ENCODE measurements at regions not wholly inside any gene's neighbourhood (a gene's known extent, or its start where the extent isn't known, plus 50 kb on each side); places are given as distances from the start of the nearest gene placed in this dataset.
"Not testable (repeated sequence)": the region's sequence is repeated elsewhere in the genome, so short reads cannot be mapped to it uniquely, and the experiment has no call there.

GRCh38 chr9:29456940-29457339 is 1883.7 kb upstream of the C9orf72 start:
- intact Hi-C loops (cut with micrococcal nuclease) = no loop called here

- intact Hi-C loops (cut with micrococcal nuclease) = no loop called here
Measured at GRCh38 chr9:29475471-29475870, 1902.2 kb upstream of the C9orf72 start.

GRCh38 chr9:29511680-29512079 is 1938.4 kb upstream of the C9orf72 start:
- intact Hi-C loops (cut with micrococcal nuclease) = no loop called here

- intact Hi-C loops (cut with micrococcal nuclease) = no loop called here
Measured at GRCh38 chr9:29514336-29514735, 1941.1 kb upstream of the C9orf72 start.

DNA sequence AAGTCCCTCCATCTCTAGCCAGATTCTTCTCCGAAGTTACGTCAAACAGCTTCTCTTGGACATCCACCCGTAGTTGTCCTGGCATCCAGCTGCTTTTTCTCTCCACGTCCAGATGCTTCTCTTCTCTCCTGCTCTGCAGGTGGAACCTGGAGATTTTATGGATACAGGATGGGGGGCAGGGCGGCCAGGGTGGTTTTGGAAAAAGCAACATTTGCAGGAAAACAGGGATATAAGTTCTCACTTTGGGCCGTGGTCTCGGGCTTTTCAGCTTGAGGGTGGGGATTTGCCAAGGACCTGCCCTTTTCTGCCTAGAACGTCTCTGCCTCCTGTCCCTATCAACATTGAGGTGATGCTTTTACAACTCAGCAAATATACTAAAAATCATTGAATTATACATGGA is 1941.6 kb upstream of the C9orf72 start:
- intact Hi-C loops (cut with micrococcal nuclease) = no loop called here

DNA sequence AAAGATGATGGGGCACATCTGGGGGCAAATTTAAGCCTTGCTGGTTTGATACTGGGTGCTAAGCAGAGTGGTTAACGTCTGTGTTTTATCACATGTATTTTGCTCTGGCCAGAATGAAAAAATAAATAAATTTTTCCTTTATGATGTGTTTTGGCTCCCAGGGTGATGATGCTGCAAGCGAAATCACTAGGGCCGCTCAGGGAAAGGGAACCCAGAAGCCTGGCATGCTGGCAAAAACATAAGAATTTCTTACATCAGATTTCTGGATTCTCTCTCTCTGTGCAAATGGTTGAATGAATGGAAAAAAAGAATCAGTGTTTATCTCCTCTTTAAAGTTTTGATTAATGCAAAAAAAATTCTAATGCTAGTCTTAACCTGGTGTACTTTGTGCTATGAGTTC is 1975.2 kb upstream of the C9orf72 start:
- intact Hi-C loops (cut with micrococcal nuclease) = no loop called here

GRCh38 chr9:29555502-29555901 is 1982.2 kb upstream of the C9orf72 start:
- intact Hi-C loops (cut with micrococcal nuclease) = no loop called here

GRCh38 chr9:29556317-29556716 is 1983.0 kb upstream of the C9orf72 start:
- intact Hi-C loops (cut with micrococcal nuclease) = no loop called here

DNA sequence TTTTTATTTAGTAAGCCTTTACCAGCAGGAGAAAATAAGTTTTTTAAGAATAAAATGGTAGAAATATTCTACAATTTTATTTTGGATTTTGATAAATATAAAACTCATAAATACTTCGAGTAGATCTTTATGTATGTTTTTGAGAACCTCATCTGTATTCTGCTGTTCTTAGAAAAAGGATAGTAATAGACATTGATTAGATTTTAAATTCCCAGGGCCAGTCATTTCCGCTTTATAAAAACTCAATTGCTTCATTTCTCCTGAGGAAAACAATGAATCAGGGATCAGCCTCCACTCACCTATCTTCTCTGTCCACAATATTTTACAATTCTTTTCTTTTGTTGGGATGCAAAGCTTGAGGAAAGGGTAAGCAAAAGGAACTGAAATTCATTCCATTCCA is 1983.5 kb upstream of the C9orf72 start:
- intact Hi-C loops (cut with micrococcal nuclease) = no loop called here

DNA sequence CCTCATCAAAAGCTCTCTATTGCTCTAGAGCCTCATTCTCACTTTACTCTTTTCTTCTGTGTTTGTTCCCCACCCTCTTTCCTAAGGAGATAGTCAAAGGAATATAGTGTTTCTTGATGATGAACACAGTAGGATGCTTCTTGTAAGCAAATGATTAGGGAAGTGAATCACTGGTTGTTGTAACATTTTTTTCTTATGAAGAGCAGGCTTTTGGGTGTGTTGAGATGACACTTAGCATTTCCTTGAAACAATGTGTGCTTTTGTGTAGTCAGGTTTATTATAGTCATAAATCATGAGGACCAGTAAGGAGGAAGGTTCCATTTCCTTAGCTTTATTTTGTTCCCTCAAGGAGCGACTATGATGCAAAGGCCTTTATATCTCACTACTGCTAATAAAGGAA is 1991.3 kb upstream of the C9orf72 start:
- intact Hi-C loops (cut with micrococcal nuclease) = no loop called here

- intact Hi-C loops (cut with micrococcal nuclease) = no loop called here
Measured at GRCh38 chr9:29575219-29575618, 2001.9 kb upstream of the C9orf72 start.

DNA sequence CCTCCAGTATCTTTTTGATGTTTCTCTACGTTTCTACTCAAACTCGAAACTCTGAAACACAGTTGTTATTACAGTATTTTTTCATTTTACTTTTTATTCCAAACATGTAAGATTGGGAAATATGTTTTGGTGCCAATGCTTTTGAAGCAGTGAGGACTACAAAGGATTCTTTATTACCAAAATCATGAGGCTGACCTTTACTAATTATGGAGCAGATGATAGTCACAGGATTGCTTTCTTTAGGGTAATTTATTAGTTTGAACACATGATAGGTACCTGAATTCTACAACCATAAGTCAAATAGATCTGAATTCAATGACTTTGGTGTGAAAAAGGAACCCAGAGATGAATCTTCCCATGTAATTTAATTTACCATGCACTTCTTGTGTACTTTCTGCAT is 2015.1 kb upstream of the C9orf72 start:
- intact Hi-C loops (cut with micrococcal nuclease) = no loop called here

- intact Hi-C loops (cut with micrococcal nuclease) = no loop called here
Measured at GRCh38 chr9:29609282-29609681, 2036.0 kb upstream of the C9orf72 start.

- intact Hi-C loops (cut with micrococcal nuclease) = no loop called here
Measured at GRCh38 chr9:29613773-29614172, 2040.5 kb upstream of the C9orf72 start.

DNA sequence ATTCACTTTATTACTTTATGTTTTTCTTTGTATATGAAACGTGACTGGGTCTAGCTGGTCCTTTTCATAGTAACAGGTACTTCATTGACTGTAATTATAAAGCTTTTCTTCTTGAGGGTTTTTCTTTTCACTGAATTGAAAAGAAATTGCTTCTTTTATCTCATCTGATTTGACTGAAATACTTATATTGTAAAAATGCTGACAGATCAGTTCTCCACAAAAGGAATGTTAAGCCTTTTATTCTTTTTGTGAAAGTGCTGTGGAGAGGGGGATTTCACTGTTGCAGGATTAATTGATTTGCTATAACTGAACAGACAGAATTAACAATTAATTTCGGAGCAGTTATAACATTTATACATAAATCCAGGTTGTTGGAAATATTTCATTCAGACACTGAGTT is 2043.6 kb upstream of the C9orf72 start:
- intact Hi-C loops (cut with micrococcal nuclease) = no loop called here

- intact Hi-C loops (cut with micrococcal nuclease) = no loop called here
Measured at GRCh38 chr9:29625292-29625731, 2052.0 kb upstream of the C9orf72 start.

DNA sequence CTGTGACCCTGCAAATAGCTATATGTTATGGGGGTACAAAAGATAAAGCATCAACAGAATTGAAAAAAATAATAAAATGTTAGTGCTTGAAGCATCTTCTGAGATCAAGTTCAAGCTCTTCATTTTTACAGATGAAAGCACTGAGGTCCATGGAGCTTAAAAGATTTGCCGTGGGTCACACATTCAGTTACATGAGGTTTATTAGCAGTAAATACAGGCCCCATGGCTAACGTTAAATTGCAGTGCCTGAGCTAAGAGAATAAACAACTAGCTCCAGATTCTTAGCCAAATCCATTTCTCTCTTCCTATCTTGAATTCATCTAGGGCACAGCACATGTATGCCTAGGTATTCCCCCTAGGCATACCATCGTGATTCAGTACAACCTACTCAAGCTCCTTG is 2052.7 kb upstream of the C9orf72 start:
- intact Hi-C loops (cut with micrococcal nuclease) = no loop called here

- intact Hi-C loops (cut with micrococcal nuclease) = not testable (repeated sequence)
Measured at GRCh38 chr9:29628856-29629255, 2055.6 kb upstream of the C9orf72 start.

GRCh38 chr9:29637471-29638237 is 2064.4 kb upstream of the C9orf72 start:
- intact Hi-C loops (cut with micrococcal nuclease) = no loop called here

DNA sequence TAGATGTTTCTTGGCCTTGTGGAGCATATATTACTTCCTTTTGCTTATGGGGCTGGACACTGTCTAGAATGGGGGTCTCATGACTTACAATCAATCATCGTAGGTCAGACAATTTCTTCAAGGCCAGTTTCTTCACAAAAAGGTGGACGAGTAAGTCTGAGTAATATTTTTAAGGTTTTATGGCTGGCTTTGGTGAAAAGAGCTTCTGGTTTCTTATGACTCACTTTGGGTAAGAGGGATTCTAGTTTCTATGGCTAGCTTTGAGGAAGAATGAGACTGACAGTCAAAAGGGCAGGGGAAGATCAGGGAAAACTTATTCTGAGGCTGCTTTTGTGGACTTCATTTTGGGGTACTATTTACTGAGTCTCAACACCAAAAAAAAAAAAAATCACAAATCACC is 2067.2 kb upstream of the C9orf72 start:
- intact Hi-C loops (cut with micrococcal nuclease) = no loop called here

DNA sequence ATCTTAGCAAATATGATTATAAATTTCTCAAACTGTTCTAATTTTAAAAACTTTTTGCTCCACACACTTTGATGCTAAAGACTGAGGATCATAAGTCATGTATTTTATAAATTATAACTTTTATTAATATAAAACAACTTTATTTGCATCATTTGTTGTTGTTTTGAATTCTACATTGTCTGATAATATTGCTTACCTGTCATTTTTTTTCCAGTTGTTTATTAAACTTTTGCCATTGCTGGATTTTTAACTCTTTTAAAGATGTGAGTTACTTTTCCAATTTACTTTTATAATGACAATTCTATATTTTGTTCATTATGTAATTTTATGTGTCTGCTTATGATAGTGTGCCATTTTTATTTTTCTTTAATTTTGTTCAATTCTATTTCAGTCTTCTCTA is 2071.2 kb upstream of the C9orf72 start:
- intact Hi-C loops (cut with micrococcal nuclease) = no loop called here

DNA sequence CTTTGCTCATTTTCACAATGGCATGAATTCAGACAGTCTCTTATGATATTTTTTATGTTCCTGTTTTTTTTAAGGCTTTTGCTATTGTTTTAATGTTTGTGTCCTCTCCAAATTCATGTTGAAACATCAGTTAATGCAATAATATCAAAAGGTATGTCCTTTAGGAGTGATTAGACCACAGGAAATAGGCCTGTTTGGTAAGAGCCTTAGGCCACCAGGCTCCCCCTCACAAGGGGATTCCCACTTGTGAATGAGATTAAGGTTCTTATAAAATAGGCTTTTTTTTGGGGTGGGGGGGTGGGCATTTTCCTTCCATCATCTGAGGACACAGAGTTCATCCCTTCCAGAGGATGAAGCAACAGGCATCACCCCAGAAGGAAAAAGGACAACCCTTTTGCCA is 2074.2 kb upstream of the C9orf72 start:
- intact Hi-C loops (cut with micrococcal nuclease) = no loop called here

DNA sequence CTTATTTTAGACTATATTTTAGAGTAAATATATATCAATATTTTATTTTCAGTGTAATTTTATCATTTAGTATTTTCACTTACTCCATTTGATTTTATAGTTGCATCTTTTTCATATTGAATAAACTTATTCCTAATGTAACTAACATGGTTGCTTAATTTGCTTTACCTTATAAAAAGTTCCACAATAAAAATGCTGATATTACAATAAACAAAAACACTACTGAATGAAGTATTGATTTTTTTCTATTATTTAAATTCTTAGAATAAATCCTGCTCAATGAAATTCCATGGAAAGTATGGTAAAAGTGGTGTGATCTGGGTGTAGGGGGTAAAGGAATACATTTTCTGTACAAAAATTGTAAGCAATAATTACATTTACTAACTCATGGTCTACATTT is 2074.9 kb upstream of the C9orf72 start:
- intact Hi-C loops (cut with micrococcal nuclease) = no loop called here

GRCh38 chr9:29648601-29649000 is 2075.3 kb upstream of the C9orf72 start:
- intact Hi-C loops (cut with micrococcal nuclease) = no loop called here
